NCI-H146 treated with DMSO at 0.1 percent for 48 hours (cell line): ENCODE measurements at regions not wholly inside any gene's neighbourhood (a gene's known extent, or its start where the extent isn't known, plus 50 kb on each side); places are given as distances from the start of the nearest gene placed in this dataset.
A peak's percentile ranks its signal among the peaks of the same experiment; 100 is the strongest.

ENCODE experiments used
- DNase-seq: peaks from one replicate; lab custom pipeline; 2025; ENCODE audit not compliant: unreplicated experiment; lab: John Stamatoyannopoulos, UW

DNA sequence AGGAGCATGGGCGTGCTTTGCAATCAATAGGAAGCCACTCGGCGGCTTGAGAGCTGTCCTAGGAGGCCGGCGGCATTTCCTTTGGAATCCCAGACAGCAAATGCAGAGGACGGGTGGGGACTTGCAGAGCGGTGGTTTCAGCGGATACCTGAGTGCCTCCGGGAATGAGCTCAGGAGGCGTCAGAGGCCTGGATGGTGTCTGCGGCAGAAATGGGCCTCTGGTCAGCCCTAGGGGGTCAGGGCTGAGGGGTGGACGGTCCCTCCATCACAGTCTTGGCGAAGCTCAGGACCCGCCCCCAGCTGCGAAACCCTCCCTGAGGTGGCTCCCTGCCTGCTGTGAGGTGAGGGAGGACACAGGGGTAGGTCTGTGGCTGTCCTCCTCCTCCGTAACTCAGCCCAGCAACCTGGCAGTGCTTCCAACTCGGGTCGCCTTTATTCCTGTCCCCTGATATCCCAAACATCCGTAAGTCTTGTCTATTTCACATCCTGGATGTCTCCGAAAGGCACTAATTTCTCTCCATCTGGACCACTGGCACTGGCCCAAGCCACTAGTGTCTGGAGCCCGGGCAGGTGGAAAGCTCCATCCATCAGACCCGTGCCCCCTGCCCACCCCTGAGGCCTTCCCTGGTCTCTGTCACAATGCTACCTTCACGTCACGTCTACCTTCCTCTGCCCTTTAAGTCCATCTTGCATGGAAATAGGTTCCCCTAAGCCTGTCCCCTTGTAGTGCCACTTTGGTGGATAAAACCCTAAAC is 686.6 kb downstream of the BRD1 start:
- no peak for DNase-seq

DNA sequence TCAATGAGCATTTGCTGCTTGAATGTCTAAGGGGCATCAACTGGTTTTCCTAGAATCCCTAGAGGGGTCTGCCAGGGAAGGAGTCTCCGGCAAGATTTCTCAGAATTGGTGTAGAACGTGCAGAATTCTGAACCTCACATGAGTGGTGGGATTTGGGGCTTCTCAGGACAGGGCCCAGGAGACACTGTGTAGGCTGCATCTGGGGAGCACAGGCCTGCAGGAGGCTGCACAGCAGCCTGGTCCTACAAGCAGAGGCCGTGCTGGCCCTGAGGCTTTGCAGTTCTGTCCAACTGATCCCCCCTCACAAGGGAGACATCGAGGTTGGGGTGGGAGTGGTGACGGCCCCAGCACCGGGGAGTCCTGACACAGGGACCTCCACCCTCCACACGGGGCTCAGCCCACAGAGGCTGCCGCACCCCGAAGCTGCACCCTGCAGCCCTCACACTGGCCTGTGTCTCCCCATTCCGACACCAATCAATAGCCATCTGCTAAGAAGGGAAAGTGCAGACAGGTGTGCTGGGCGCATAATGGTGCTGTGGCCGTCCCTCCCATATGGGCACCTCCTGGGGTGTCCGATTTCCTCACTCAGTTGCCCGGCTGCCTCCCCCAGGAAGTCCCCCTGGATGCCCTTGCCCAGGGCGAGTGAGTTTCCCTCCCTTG is 688.1 kb downstream of the BRD1 start:
- peak; percentile 0 for DNase-seq

DNA sequence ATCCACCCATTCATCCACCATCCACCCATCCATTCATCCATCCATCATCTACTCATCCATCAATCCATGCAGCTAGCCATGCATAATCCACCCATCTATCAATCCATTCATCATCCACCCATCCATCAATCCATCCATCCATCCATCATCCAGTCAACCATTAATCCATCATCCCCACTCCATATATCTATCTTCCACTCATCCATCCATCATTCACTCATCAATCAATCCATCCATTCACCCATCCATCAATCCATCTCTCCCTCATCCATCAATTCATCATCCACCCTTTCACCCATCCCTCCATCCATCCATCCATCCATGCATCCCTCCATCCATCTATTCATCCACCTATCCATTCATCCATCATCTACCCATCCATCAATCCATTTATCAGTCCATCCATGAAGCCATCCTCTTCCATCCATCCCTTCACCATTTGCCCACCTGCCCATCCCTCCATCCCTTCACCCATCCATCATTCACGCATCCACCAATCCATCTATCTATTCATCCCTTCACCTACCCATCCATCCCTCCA is 689.4 kb downstream of the BRD1 start:
- DNase-seq = no peak

DNA sequence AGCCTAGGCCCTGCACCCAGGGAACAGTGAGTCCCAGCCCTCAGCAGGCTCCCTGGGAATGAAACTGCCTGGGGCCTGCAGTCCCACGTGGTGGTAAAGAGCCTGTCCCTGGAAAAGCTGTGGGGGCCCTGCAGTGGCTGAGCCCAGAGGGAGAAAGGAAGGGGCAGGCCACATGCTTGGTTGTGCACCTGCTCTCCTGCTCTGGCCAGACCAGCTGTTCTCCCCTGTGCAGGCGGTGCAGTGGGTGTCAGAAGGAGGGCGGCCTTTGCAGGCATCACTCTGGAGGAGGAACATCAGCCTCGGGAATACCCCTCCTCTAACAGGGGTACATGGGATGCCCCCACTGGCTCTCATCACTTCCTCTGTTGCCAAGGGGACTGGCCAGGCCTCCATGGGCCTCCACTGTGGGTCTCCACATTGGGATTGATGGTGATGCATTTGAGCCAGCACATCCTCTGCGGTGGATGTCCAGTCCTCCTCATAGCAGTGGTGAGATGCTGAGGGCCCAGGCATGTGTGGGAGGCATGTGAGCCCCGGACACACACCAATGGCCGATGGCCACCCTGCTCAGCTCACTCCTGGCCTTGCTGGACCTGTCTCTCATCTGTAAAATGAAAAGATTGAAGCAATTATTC is 690.4 kb downstream of the BRD1 start:
- DNase-seq = peak; percentile 63

DNA sequence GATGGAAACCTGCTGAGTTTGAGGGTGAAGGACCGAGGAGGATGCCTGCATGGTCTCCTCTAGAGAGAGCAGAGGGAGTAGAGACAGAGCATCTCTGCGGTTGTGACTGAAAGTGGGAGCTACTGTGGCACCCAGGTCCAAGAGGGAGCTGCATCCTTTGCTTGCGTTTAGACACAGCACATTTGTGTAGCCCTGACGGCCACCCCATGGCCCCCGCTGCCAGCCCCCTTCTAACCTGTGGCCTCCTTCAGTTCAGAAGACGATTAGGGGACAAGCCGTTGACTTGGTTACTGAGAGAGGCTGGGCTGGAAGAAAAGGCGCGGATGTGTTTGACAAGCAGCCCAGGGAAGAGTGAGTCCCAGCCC is 690.9 kb downstream of the BRD1 start:
- DNase-seq = no peak

DNA sequence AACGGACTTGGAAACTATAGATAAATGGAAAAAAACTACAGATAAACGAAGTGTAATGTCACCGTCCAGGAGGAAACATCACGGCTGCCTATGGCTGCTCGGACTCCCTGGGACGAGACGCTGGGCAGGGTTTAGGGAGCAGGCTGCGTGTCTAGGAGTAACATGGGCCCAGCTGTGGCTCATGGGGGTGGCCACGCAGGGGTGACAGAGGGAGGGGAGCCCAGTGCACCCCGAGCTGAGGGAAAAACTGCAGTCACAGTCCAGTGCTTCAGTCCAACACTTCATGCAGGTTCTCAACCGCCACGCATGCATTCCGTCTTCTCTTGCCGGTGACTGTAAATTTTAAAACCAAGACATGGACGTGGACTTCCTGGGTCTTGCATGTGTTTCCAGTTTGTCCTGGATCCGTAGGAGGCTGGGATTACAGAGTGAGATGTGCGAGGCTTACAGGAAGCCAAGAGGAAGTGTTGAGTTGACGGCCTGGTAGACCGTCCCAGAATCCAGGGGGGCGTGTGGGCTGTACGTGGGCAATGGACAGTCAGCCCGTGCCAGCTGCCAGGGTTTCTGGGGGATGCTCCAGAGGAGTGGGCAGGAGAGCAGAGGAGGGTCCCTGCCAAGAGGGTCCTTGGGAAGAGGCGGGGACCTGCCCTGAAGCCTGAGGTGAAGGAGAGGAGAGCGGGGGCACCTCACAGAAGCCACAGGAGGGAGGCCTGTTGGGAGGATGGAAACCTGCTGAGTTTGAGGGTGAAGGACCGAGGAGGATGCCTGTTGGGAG is 691.4 kb downstream of the BRD1 start:
- no peak for DNase-seq

DNA sequence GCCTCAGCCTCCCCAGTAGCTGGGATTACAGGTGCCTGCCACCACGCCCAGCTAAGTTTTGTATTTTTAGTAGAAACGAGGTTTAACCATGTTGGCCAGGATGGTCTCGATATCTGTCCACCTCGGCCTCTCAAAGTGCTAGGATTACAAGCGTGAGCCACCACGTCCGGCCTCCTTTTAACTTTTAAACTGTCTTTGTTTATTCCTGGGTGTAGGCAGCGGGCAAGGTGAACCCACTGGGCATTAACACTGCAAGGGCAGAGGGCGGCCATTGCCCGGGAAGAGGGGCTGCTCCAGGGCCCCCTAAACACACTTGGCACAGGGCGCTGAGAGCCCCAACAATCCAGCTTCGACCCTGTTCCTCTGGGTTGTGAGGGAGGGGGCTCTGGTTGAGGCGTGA is 693.6 kb downstream of the BRD1 start:
- no peak for DNase-seq

DNA sequence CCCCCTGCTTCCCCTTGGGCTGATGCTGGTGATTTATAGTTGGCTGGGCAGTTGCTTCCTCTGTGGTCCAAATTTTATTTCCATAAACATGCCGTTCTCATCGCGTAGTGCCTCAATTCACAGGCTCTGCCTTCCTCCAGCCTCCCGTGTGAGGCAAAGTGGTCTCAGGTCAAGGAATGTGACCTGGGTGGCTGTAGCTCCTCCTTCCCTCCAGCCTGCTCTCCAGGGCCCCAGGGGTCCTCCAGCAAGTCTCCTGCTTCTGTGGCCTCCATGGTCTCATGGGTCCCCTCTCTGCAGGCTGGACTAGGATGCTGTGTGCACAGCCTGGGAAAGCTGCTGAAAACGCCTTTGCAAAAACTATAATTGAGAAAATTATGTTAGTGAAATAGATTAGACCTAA is 694.1 kb downstream of the BRD1 start:
- no peak for DNase-seq

DNA sequence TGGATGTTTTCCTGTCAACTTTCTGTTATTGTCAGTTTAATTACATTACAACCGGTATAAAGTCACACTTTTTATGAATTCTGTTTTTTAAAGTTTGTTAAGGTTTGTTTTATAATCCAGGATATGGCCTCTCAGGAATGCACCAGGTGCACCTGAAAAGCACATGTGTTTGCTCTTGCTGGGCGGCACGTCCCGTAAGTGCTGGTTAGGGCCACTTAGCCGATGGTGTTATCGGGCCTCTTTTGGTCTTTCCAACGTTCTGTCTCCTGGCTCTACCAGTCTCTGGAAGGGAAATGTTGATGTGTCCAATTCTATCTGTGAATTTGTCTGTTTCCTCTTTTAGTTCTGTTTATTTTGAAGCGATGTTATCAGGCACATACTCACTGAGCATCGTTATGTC is 695.7 kb downstream of the BRD1 start:
- peak; percentile 4 for DNase-seq

DNA sequence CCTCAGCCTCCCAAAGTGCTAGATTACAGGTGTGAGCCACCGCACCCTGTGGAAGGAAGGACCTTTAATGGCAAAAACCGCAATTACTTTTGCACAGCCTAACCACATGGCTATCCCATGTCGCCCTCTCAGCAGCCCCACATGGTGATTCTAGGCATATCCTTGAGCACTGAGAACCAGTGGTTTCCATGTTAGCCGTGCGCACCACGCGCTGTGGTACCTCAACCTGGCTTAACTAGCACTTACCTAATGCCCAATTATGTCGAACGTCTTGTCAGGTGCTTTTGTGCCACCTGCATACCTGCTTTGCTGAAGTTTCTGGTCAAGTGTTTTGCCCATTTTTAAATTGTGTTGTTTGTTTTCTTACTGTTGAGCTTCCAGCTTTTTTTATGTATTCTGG is 697.9 kb downstream of the BRD1 start:
- DNase-seq = no peak

DNA sequence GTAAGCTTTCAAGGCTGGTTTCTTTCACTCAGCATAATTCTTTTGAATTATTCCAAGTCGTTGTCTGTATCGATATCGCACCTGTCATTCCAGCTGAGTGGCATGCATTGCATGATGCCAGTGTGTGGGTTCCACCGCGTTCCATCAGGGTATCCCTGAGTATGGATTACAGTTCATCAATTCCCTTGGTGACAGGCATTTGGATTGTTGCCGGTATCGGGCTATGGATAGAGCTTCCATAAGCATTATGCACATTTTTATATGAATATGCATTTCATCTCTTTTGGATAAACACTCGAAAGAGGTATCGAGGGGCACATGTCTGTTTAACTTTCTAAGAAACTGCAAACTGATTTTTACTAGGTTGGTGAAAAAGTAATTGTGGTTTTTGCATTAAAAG is 698.8 kb downstream of the BRD1 start:
- no peak for DNase-seq

DNA sequence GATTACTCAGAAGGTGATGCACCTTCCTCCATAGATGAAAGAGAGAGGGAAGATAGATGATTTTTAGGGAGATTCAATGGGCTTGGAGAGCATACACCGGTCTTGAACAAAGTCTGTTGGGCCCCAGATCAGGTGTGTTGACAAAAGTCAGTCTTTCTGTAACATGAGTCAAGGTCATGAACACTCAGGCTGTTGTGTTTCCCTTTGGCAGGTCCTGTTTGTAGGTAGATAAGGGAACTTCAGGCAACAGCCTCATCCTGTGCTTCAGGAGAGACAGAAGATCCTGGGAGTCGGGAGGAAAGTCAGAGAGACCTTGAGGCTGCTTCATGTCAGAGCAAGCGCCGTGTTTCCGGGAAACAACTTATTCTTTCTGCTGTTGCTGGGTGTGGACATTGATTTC is 703.1 kb downstream of the BRD1 start:
- no peak for DNase-seq

DNA sequence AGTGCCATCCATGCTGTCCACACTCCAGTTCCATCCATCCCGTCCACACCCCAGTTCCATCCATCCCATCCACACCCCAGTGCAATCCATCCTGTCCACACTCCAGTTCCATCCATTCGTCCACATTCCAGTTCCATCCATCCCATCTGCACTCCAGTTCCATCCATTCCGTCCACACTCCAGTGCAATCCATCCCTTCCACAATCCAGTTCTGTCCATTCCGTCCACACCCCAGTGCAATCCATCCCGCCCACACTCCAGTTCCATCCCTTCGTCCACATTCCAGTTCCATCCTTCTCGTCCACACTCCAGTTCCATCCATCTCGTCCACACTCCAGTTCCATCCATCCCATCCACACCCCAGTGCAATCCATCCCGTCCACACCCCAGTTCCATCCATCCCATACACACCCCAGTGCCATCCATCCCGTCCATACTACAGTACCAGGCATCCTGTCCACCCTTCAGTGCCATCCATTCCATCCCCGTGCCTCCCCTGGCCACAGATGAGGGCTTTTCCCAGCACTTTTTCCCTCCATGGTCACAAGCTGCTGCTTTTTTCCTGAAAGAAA is 704.0 kb downstream of the BRD1 start:
- no peak for DNase-seq

DNA sequence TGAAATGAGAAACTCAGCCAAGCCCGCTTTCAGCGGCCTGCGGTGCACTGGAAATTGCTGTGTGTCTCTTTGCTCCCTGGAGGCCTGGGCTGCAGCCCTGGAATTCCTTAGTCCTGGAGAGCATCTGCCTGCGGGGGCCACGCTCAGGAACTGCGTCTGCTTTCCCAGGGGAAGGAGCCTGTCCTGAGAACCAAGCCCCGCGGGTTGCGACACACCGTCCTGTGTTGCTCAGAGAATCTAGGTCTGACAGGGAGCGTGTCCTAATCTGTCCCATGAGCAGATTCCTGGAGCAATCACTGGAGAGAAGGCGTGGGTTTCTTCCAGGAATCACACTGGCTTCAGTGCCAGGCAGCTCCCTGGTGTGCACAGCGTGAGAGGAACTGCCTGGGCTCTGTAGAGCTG is 708.1 kb downstream of the BRD1 start:
- DNase-seq = no peak

DNA sequence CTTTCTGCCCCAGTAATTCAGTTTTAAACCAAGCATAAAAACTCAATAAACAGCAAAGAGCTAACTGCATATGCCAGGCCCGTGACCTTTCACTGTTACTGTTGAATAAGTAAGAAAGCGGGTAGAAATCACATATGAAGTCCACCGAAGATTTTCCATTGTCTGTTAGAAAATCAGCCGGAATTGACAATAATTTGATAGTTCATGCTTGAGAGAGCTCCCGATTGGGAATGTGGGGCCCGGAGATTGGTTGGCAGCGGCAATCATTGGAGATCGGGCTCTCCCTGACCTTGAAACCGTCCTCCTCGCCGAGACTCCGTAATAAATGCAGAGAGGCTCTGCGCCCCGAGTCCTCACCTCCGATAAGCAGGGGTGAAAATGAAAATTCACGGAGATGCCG is 709.6 kb downstream of the BRD1 start:
- DNase-seq = no peak

DNA sequence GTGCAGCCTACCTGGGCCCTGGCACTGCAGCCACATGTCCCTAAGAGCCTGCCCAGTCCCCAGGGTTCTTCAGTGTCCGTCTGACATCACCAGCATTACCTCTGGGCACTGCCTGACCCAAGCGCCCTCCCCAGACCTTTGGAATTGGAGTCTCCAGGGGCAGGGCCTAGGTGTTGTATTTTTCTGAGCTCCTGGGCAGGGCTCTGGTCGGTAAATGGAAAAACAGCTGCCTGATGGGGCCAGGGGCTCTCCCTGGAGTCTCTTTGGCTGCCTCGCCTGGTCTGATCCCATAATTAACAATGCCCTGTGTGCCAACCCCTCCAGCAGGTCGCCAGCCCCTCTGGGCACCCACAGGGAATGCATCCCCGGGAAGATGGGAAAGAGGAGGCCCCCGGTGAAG is 710.2 kb downstream of the BRD1 start:
- no peak for DNase-seq

DNA sequence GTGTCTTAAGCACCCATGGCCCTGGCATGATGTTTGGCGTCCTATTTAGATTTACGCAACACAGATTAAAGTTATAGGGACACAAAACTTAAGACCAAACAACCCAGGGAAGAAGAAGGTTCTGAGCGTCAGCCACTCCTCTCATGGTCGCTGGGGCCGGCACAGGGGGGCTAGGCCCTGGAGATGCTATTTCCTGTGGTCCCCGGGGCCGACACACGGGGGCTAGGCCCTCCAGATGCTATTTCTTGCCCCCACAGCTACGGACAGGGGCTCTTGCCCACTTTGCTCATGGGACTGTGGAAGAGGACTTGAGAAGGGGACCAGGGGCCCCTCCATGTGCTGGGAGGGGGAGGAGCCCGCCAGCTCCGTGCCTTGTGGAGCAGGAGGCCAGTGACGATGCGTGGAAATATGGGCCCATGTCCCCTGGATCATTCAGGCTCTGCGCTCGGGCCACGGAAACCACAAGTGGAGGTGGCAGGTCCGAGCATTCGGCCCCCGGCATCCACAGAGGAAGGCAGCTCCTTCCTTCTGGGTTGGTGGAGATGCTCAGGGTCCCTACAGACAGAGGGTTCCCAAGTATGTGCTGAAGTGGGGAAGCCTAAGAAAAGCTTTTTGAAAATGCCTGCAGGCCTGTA is 711.1 kb downstream of the BRD1 start:
- no peak for DNase-seq

DNA sequence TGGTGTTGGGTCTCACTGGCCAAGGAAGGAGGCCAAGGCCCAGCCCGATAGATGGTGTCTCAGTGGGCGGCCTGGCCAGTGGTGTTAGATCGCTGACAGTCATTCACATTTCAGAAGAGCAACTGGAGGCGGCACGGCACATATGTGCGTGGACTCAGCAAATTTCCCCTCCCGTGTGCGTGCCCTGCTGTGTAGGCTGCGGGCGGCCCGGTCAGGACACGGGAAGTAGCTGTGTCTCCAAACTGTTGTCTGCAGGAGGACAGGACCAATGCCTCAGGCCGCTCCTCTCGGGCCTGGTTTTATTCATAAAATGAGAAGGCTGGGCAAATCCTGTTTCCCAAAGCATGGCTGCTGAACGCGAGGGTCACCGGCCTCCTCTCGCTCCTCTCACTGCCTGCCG is 711.7 kb downstream of the BRD1 start:
- DNase-seq = no peak

DNA sequence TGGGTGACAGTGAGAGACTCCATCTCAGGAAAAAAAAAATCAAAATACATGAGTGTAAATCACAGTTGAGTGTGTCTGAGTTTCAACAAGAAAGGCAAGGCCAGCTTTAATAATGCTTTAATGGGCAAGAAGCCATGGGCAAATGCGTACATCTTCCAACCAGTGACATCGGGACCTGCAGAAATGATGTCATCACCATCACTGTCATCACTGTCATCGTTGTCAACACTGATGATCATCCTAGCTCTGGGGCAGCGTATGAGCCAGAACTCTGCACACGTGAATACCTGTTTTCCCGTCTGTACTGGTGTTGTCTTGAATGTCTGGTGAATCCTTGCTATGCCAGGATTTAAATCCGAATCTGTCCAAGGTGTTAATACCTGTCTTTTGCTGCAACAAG is 712.5 kb downstream of the BRD1 start:
- DNase-seq = no peak

DNA sequence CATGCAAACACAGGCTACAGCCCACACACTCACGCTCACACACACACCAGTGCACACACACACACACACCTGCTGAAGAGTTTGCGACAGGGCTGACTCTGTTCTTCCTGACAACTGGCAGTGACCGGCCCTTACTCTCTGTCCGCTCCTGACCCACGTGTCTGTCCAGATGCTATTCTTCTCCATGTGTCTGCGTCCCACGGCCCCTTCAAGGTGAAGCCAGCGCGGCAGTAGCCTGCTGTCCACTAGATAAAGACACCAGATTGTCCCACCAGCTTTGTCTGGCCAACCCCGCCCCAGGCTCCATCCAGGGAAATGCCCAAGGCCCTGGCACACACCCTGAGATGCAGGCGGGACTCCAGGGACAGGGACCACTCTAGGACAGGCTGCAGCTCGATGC is 713.9 kb downstream of the BRD1 start:
- DNase-seq = no peak
